B cell (primary cell): ENCODE measurements at regions not wholly inside any gene's neighbourhood (a gene's known extent, or its start where the extent isn't known, plus 50 kb on each side); places are given as distances from the start of the nearest gene placed in this dataset.

Experiments
- ATAC-seq: fragments of 200-7000 bp; cut with Tn5 transposase; one replicate; pipeline ENCODE4 v1.10.0; 2021; ENCODE audit warnings: low read depth, mild to moderate bottlenecking, moderate number of reproducible peaks, moderate library complexity
- CTCF ChIA-PET: fragments of 350-600 bp; sonication (Branson Sonifier 250); formaldehyde crosslinking; loops from one replicate; lab custom pipeline; 2021; ENCODE audit warnings: antibody characterized with exemption, inconsistent platforms; lab: Charles Lee
- POLR2A ChIA-PET: fragments of 350-600 bp; sonication (Branson Sonifier 250); formaldehyde crosslinking; loops from one replicate; lab custom pipeline; 2021; ENCODE audit warnings: antibody characterized with exemption; lab: Charles Lee
- DNase-seq: peaks from one replicate; pipeline ENCODE4 v3.0.0; 2013
- H2AFZ ChIP-seq: 2 replicates; pipeline ENCODE4 v1.6.1; 2012; ENCODE audit warnings: mild to moderate bottlenecking, low read depth, low read length; ENCODE audit not compliant: insufficient read depth, poor library complexity, severe bottlenecking
- H3K27ac ChIP-seq, 2 donors: 1 replicate in 1 of 2; 2 replicates in 1 of 2; pipeline ENCODE4 v1.5.1; 2012 to 2013; ENCODE audit warnings: low read length in 2 of 2, mild to moderate bottlenecking in 2 of 2, moderate library complexity in 1 of 2
- H3K27me3 ChIP-seq, 4 experiments: fragments of 200-600 bp in 1 of 4; sonication (generic) in 1 of 4; replicated peaks in 1 of 4; 1 replicate in 2 of 4; 2 replicates in 2 of 4; pipeline versions ENCODE4 v1.6.1 to v1.7.0; 2013 to 2016; ENCODE audit warnings: low read length in 3 of 4, mild to moderate bottlenecking in 2 of 4, mixed read lengths in 1 of 4, moderate library complexity in 1 of 4; ENCODE audit not compliant: insufficient read depth in 4 of 4, control insufficient read depth in 3 of 4; ENCODE audit errors: control extremely low read depth in 1 of 4
- H3K36me3 ChIP-seq, 2 experiments: replicated peaks in 1 of 2; 1 replicate in 1 of 2; 2 replicates in 1 of 2; pipeline versions ENCODE4 v1.6.1 to v1.7.1; 2013; ENCODE audit warnings: low read length in 1 of 2; ENCODE audit not compliant: insufficient read depth in 2 of 2, control insufficient read depth in 1 of 2; ENCODE audit errors: control extremely low read depth in 1 of 2, extremely low read depth in 1 of 2
- H3K4me1 ChIP-seq, 2 donors: fragments of 200-600 bp in 1 of 2; sonication (generic) in 1 of 2; 1 replicate in 1 of 2; 2 replicates in 1 of 2; pipeline versions ENCODE4 v1.5.1 to v1.6.1; 2013 to 2017; ENCODE audit warnings: low read length in 2 of 2; ENCODE audit not compliant: control insufficient read depth in 2 of 2, insufficient read depth in 2 of 2
- H3K4me2 ChIP-seq: replicated peaks from 2 replicates; pipeline ENCODE3; 2012; ENCODE audit warnings: mild to moderate bottlenecking, low read depth, low read length; ENCODE audit not compliant: poor library complexity, severe bottlenecking
- H3K4me3 ChIP-seq, 5 experiments: fragments of 200-600 bp in 1 of 5; sonication (generic) in 1 of 5; 1 replicate in 3 of 5; 2 replicates in 2 of 5; pipeline versions ENCODE4 v1.5.1 to v1.7.0; 2011 to 2016; ENCODE audit warnings: low read length in 4 of 5, mild to moderate bottlenecking in 4 of 5, low read depth in 2 of 5, control low read depth in 1 of 5, moderate library complexity in 1 of 5; ENCODE audit not compliant: insufficient read depth in 1 of 5; ENCODE audit errors: control extremely low read depth in 1 of 5, extremely low read depth in 1 of 5
- H3K79me2 ChIP-seq: fragments of 200-600 bp; sonication (generic); one replicate; pipeline ENCODE4 v1.6.0; 2016; ENCODE audit warnings: low read length; ENCODE audit not compliant: control insufficient read depth, insufficient read depth
- H3K9ac ChIP-seq: fragments of 200-600 bp; sonication (generic); 2 replicates; pipeline ENCODE4 v1.6.1; 2017; ENCODE audit warnings: mild to moderate bottlenecking, low read length, moderate library complexity
- H3K9me3 ChIP-seq, 3 donors: one replicate each; pipeline versions ENCODE4 v1.6.1 to v1.7.1; 2013; ENCODE audit warnings: low read length in 2 of 3; ENCODE audit not compliant: control insufficient read depth in 2 of 3, insufficient read depth in 1 of 3; ENCODE audit errors: control extremely low read depth in 1 of 3
- H4K20me1 ChIP-seq: 2 replicates; pipeline ENCODE4 v1.6.0; 2012; ENCODE audit warnings: mild to moderate bottlenecking, low read length; ENCODE audit not compliant: insufficient read depth, control insufficient read depth, poor library complexity, severe bottlenecking
- H3K27ac Mint-ChIP-seq: one replicate; pipeline ENCODE4 v1.8.0; 2021; ENCODE audit warnings: mixed read lengths
- H3K27me3 Mint-ChIP-seq: one replicate; pipeline ENCODE4 v1.8.0; 2021; ENCODE audit warnings: mixed read lengths
- H3K4me1 Mint-ChIP-seq: one replicate; pipeline ENCODE4 v1.8.0; 2021; ENCODE audit warnings: mixed read lengths
- H3K4me3 Mint-ChIP-seq: one replicate; pipeline ENCODE4 v1.8.0; 2021; ENCODE audit warnings: mixed read lengths
- H3K9me3 Mint-ChIP-seq: one replicate; pipeline ENCODE4 v1.8.0; 2022; ENCODE audit warnings: mixed read lengths; ENCODE audit not compliant: insufficient read depth
- CTCF ChIP-seq: fragments of 200-600 bp; IDR thresholded peaks from one replicate; pipeline ENCODE4 v1.8.0; 2022; ENCODE audit warnings: antibody characterized with exemption, mild to moderate bottlenecking
- EZH2 ChIP-seq: IDR thresholded peaks from 2 replicates; pipeline ENCODE4 v1.6.1; 2012; ENCODE audit warnings: borderline replicate concordance, low read depth, mild to moderate bottlenecking, moderate library complexity, low read length; ENCODE audit not compliant: insufficient read depth, poor library complexity, severe bottlenecking
- whole genome bisulfite sequencing: methylation state at CpG from one replicate; pipeline ENCODE4 v1.1.5; 2013; ENCODE audit warnings: missing lambda C conversion rate; ENCODE audit not compliant: insufficient coverage; 5-methylcytosine and 5-hydroxymethylcytosine counted together
- intact Hi-C: fragments of 100-400 bp; cut with micrococcal nuclease; formaldehyde crosslinking; loops from one replicate; pipeline ENCODE4 v1.10.0; 2022

GRCh38 chr12:124678421-124678893 is 111.0 kb upstream of the NCOR2 start:
- Mint-ChIP-seq H3K27me3 (peaks cover 5% of the 10 kb centered on the region), H3K4me1 (peaks cover 12% of the 10 kb centered on the region), H3K9me3 (no peaks in the 10 kb centered on the region), H3K4me3 (no peak overlapping the region), H3K27ac (no peak overlapping the region)
- peaks cover 0 to 3% (median 0%) of the 10 kb centered on the region in 3 donors for H3K9me3 ChIP-seq
- no peak overlapping the region for H3K27ac ChIP-seq
- no peak overlapping the region for H3K4me2 ChIP-seq
- H4K20me1 ChIP-seq = no peaks in the 10 kb centered on the region
- ChIA-PET POLR2A (no interaction called here), CTCF (no interaction called here)
- no peak for DNase-seq
- no peaks in the 10 kb centered on the region for H3K36me3 ChIP-seq
- no peak for ATAC-seq
- H3K4me1 ChIP-seq = peaks cover 0 to 15% of the 10 kb centered on the region in 2 donors
- H3K9ac ChIP-seq = no peak overlapping the region
- no peak overlapping the region for H3K4me3 ChIP-seq
- 58% methylated on average over 14 of the region's 15 CpGs for WGBS
- no peaks in the 10 kb centered on the region for H3K79me2 ChIP-seq
- H2AFZ ChIP-seq = no peak overlapping the region
- intact Hi-C loops = no loop called here
- no peak for TF ChIP-seq EZH2
- TF ChIP-seq CTCF = no peak
- H3K27me3 ChIP-seq = no peaks in the 10 kb centered on the region

DNA sequence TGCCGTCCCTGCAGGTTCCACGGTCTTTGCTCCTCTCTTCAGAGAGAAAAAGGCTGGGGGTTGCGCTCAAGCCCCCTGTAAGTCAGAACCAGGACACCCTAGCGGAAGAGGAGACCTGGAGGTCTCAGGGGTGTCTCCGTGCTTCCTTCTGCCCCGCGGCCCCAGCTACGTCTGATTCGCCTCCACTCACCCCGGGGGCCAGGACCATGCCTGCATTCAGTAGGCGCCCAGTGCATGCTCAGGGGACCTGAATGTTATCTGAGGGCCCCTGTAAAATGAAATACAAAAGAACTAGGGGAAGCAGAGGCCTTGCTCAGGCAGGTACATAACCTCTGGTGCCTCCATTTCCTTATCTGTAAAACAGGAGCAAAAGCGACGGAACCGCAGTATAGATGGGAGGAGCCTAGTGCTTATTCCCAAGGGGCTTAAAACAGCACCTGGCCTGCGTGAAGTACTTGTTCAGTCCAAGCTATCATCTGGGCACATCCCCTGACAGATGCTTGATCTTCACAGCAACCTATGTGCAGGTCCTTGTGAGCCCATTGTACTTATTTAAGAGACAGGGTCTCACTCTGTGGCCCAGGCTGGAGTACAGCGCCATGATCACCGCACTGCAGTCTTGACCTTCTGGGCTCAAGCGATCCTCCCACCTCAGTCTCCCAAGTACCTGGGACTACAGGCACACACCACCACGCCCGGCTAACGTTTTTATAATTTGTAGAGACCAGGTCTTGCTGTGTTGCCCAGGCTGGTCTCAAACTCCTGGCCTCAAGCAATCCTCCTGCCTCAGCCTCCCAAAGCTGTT is 110.3 kb upstream of the NCOR2 start:
- Histone ChIP-seq H3K27ac (no peak overlapping the region), H3K4me3 (no peak overlapping the region), H3K9me3 (peaks cover 0 to 3% (median 0%) of the 10 kb centered on the region in 3 donors), H3K36me3 (no peaks in the 10 kb centered on the region), H4K20me1 (no peaks in the 10 kb centered on the region), H3K4me1 (peaks cover 0 to 15% of the 10 kb centered on the region in 2 donors), H2AFZ (no peak overlapping the region), H3K9ac (no peak overlapping the region), H3K79me2 (no peaks in the 10 kb centered on the region), H3K27me3 (no peaks in the 10 kb centered on the region), H3K4me2 (no peak overlapping the region)
- TF ChIP-seq CTCF (no peak), EZH2 (no peak)
- no peak overlapping the region for H3K27ac Mint-ChIP-seq
- WGBS = 94% methylated on average over 17 of the region's 21 CpGs
- DNase-seq (no peak), ATAC-seq (no peak)
- CTCF ChIA-PET = no interaction called here
- H3K27me3 Mint-ChIP-seq = peaks cover 1% of the 10 kb centered on the region
- no peak overlapping the region for H3K4me3 Mint-ChIP-seq
- POLR2A ChIA-PET = no interaction called here
- peaks cover 12% of the 10 kb centered on the region for H3K4me1 Mint-ChIP-seq
- intact Hi-C loops = no loop called here
- H3K9me3 Mint-ChIP-seq = no peaks in the 10 kb centered on the region
